ENCODE measurements at regions not wholly inside any gene's neighbourhood (a gene's known extent, or its start where the extent isn't known, plus 50 kb on each side); places are given as distances from the start of the nearest gene placed in this dataset.

- FAIRE-seq, result no peak
- CTCF ChIA-PET (ENCODE audit: low intra/inter-chr PET ratio, low total read pairs), result no interaction called here
- Histone ChIP-seq H3K9ac (ENCODE audit: insufficient read depth, low read depth, low read length) (no peak overlapping the region), H2AFZ (ENCODE audit: low read length) (no peak overlapping the region), H3K27ac (ENCODE audit: extremely low read length, insufficient read depth, low read length) (no peak overlapping the region), H3K79me2 (ENCODE audit: insufficient read depth, low read length) (no peaks in the 10 kb centered on the region), H3K9me3 (ENCODE audit: low read length) (no peaks in the 10 kb centered on the region), H3K4me1 (ENCODE audit: insufficient read depth, low read length) (no peaks in the 10 kb centered on the region), H4K20me1 (ENCODE audit: insufficient read depth, low read length) (no peaks in the 10 kb centered on the region), H3K27me3 (ENCODE audit: control insufficient read depth in 1 of 2, insufficient read depth in 2 of 2, low read length in 2 of 2) (no peaks in the 10 kb centered on the region), H3K4me2 (ENCODE audit: low read depth, low read length) (no peak overlapping the region), H3K36me3 (replicated peaks in 1 of 2; ENCODE audit: control insufficient read depth in 1 of 2, insufficient read depth in 2 of 2, low read length in 2 of 2) (no peaks in the 10 kb centered on the region), H3K4me3 (replicated peaks in 1 of 3; ENCODE audit: insufficient read depth in 1 of 3, low read depth in 2 of 3, low read length in 3 of 3) (no peak overlapping the region)
- POLR2A ChIA-PET, result no interaction called here
- in situ Hi-C loops (cut with HindIII; ENCODE audit: extremely low pct_ligation_motif_present, low pct_unique_long_range_greater_than_20kb) (no loop called here), intact Hi-C loops (cut with micrococcal nuclease; ENCODE audit: unreplicated experiment) (no loop called here)
- no TSS peak for BruUV-seq (replicated peaks)
- ATAC-seq, result no peak
- 18% methylated on average over 4 of the region's 5 CpGs for WGBS (ENCODE audit: low lambda C conversion rate)
- no peak for DNase-seq (ENCODE audit: low spot score)
- TF ChIP-seq ZFY (CRISPR knock-in tag; IDR thresholded peaks at IDR 0.05) (no peak), MBNL3 (CRISPR knock-in tag; conservative IDR thresholded peaks at IDR 0.05) (no peak), THYN1 (CRISPR knock-in tag; IDR thresholded peaks at IDR 0.05; ENCODE audit: borderline replicate concordance, low read depth) (no peak), ZNF101 (CRISPR knock-in tag; IDR thresholded peaks at IDR 0.05; ENCODE audit: borderline replicate concordance, low read depth) (no peak), HES4 (CRISPR knock-in tag; IDR thresholded peaks at IDR 0.05; ENCODE audit: borderline replicate concordance) (no peak), ZHX2 (IDR thresholded peaks at IDR 0.05; ENCODE audit: low read depth) (no peak), ZHX2 (CRISPR knock-in tag; IDR thresholded peaks at IDR 0.05; ENCODE audit: borderline replicate concordance) (no peak), AKNA (CRISPR knock-in tag; IDR thresholded peaks at IDR 0.05; ENCODE audit: borderline replicate concordance) (no peak), POLR2G (IDR thresholded peaks at IDR 0.05; ENCODE audit: low read depth, low read length) (no peak), FOXP4 (CRISPR knock-in tag; IDR thresholded peaks at IDR 0.05) (no peak)
These were observed 87.4 kb upstream of the SLC14A2 start for GRCh38 chr18:45527891-45528290.
